Skeletal muscle tissue (tissue), 3 donors: ENCODE measurements at regions not wholly inside any gene's neighbourhood (a gene's known extent, or its start where the extent isn't known, plus 50 kb on each side); places are given as distances from the start of the nearest gene placed in this dataset.

Experiments
- H3K27ac ChIP-seq: one replicate; pipeline ENCODE4 v1.7.0; 2013; ENCODE audit warnings: mild to moderate bottlenecking, low read depth, low read length, inconsistent platforms
- H3K27me3 ChIP-seq, 3 donors: one replicate each; pipeline ENCODE4 v1.7.0; 2013; ENCODE audit warnings: low read length in 3 of 3; ENCODE audit not compliant: control insufficient read depth in 3 of 3, insufficient read depth in 3 of 3
- H3K36me3 ChIP-seq, 3 donors: one replicate each; pipeline ENCODE4 v1.7.0; 2013; ENCODE audit warnings: low read length in 3 of 3; ENCODE audit not compliant: control insufficient read depth in 3 of 3, insufficient read depth in 3 of 3
- H3K4me1 ChIP-seq, 3 donors: one replicate each; pipeline ENCODE4 v1.7.0; 2013; ENCODE audit warnings: low read length in 3 of 3, mild to moderate bottlenecking in 3 of 3; ENCODE audit not compliant: control insufficient read depth in 3 of 3, insufficient read depth in 3 of 3
- H3K4me3 ChIP-seq, 3 donors: one replicate each; pipeline ENCODE4 v1.7.0; 2013; ENCODE audit warnings: low read length in 3 of 3
- H3K9ac ChIP-seq, 3 donors: one replicate each; pipeline ENCODE4 v1.7.0; 2013; ENCODE audit warnings: low read length in 3 of 3, mild to moderate bottlenecking in 3 of 3, moderate library complexity in 2 of 3, low read depth in 1 of 3
- H3K9me3 ChIP-seq, 3 donors: one replicate each; pipeline ENCODE4 v1.7.0; 2013; ENCODE audit warnings: low read length in 3 of 3; ENCODE audit not compliant: control insufficient read depth in 3 of 3
- donor health status: Osteomylitis.

GRCh38 chr3:99172736-99173657 is 271.5 kb upstream of the DCBLD2 start:
- no peak overlapping the region for H3K4me3 ChIP-seq
- no peaks in the 10 kb centered on the region for H3K4me1 ChIP-seq
- no peak overlapping the region for H3K9ac ChIP-seq
- H3K27ac ChIP-seq: no peak overlapping the region
- no peaks in the 10 kb centered on the region for H3K27me3 ChIP-seq
- no peaks in the 10 kb centered on the region for H3K9me3 ChIP-seq
- no peaks in the 10 kb centered on the region for H3K36me3 ChIP-seq

GRCh38 chr3:99171800-99172199 is 270.3 kb upstream of the DCBLD2 start:
- Histone ChIP-seq H3K27me3 (no peaks in the 10 kb centered on the region), H3K4me1 (no peaks in the 10 kb centered on the region), H3K4me3 (no peak overlapping the region), H3K9ac (no peak overlapping the region), H3K9me3 (no peaks in the 10 kb centered on the region), H3K36me3 (no peaks in the 10 kb centered on the region), H3K27ac (no peak overlapping the region)

- no peaks in the 10 kb centered on the region for H3K27me3 ChIP-seq
- no peaks in the 10 kb centered on the region for H3K9me3 ChIP-seq
- no peak overlapping the region for H3K4me3 ChIP-seq
- H3K9ac ChIP-seq: no peak overlapping the region
- no peaks in the 10 kb centered on the region for H3K4me1 ChIP-seq
- H3K36me3 ChIP-seq: no peaks in the 10 kb centered on the region
- H3K27ac ChIP-seq: no peak overlapping the region
These were observed 269.5 kb upstream of the DCBLD2 start for GRCh38 chr3:99170867-99171517.

- Histone ChIP-seq H3K27me3 (no peaks in the 10 kb centered on the region), H3K4me3 (no peak overlapping the region), H3K9ac (no peak overlapping the region)
These were observed 265.6 kb upstream of the DCBLD2 start for GRCh38 chr3:99167071-99167470.

GRCh38 chr3:99163314-99163713 is 261.8 kb upstream of the DCBLD2 start:
- no peaks in the 10 kb centered on the region for H3K36me3 ChIP-seq
- peaks cover 0 to 9% (median 2%) of the 10 kb centered on the region in 3 donors for H3K9me3 ChIP-seq
- no peaks in the 10 kb centered on the region for H3K4me1 ChIP-seq
- no peak overlapping the region for H3K9ac ChIP-seq
- no peaks in the 10 kb centered on the region for H3K27me3 ChIP-seq
- H3K4me3 ChIP-seq: no peak overlapping the region
- no peak overlapping the region for H3K27ac ChIP-seq

More at GRCh38 chr3:99167071-99167470, 265.6 kb upstream of the DCBLD2 start:
- Histone ChIP-seq H3K27ac (no peak overlapping the region), H3K9me3 (no peaks in the 10 kb centered on the region), H3K36me3 (no peaks in the 10 kb centered on the region), H3K4me1 (no peaks in the 10 kb centered on the region)

GRCh38 chr3:99159220-99159762 is 257.8 kb upstream of the DCBLD2 start:
- no peaks in the 10 kb centered on the region for H3K36me3 ChIP-seq
- H3K9ac ChIP-seq: no peak overlapping the region
- no peaks in the 10 kb centered on the region for H3K27me3 ChIP-seq
- no peaks in the 10 kb centered on the region for H3K4me1 ChIP-seq
- no peak overlapping the region for H3K27ac ChIP-seq
- H3K4me3 ChIP-seq: no peak overlapping the region
- H3K9me3 ChIP-seq: peaks cover 0 to 9% (median 2%) of the 10 kb centered on the region in 3 donors

- no peak overlapping the region for H3K27ac ChIP-seq
- H3K9ac ChIP-seq: no peak overlapping the region
- H3K36me3 ChIP-seq: no peaks in the 10 kb centered on the region
- H3K4me3 ChIP-seq: no peak overlapping the region
- H3K27me3 ChIP-seq: no peaks in the 10 kb centered on the region
- H3K4me1 ChIP-seq: no peaks in the 10 kb centered on the region
- peaks cover 0 to 1% (median 0%) of the 10 kb centered on the region in 3 donors for H3K9me3 ChIP-seq
These were observed 243.5 kb upstream of the DCBLD2 start for GRCh38 chr3:99145031-99145430.

GRCh38 chr3:99143493-99143892 is 242.0 kb upstream of the DCBLD2 start:
- Histone ChIP-seq H3K27ac (no peak overlapping the region), H3K36me3 (no peaks in the 10 kb centered on the region), H3K4me3 (no peak overlapping the region), H3K27me3 (no peaks in the 10 kb centered on the region), H3K9me3 (peaks cover 0 to 1% (median 0%) of the 10 kb centered on the region in 3 donors), H3K9ac (no peak overlapping the region), H3K4me1 (no peaks in the 10 kb centered on the region)

- Histone ChIP-seq H3K27me3 (no peaks in the 10 kb centered on the region), H3K36me3 (no peaks in the 10 kb centered on the region), H3K4me3 (no peak overlapping the region), H3K4me1 (no peaks in the 10 kb centered on the region), H3K9me3 (no peaks in the 10 kb centered on the region), H3K9ac (no peak overlapping the region), H3K27ac (no peak overlapping the region)
These were observed 233.5 kb upstream of the DCBLD2 start for GRCh38 chr3:99134986-99135385.

- H3K9ac ChIP-seq: no peak overlapping the region
- no peak overlapping the region for H3K27ac ChIP-seq
- no peaks in the 10 kb centered on the region for H3K4me1 ChIP-seq
- H3K4me3 ChIP-seq: no peak overlapping the region
- H3K27me3 ChIP-seq: no peaks in the 10 kb centered on the region
- no peaks in the 10 kb centered on the region for H3K9me3 ChIP-seq
- no peaks in the 10 kb centered on the region for H3K36me3 ChIP-seq
These were observed 230.4 kb upstream of the DCBLD2 start for GRCh38 chr3:99131876-99132275.
